Loucy (cell line): ENCODE measurements at regions not wholly inside any gene's neighbourhood (a gene's known extent, or its start where the extent isn't known, plus 50 kb on each side); places are given as distances from the start of the nearest gene placed in this dataset.

Experiments used
- EZH2phosphoT487 ChIP-seq: fragments of 200-600 bp; IDR thresholded peaks from 2 replicates; pipeline ENCODE4 v1.6.1; 2018; ENCODE audit warnings: antibody characterized with exemption, mild to moderate bottlenecking, moderate library complexity, borderline replicate concordance
- TF ChIP-seq, protein P1 (sequence below): fragments of 200-600 bp; sonication (generic); conservative IDR thresholded peaks from 2 replicates; pipeline ENCODE4 v1.5.1; 2014; ENCODE audit warnings: mild to moderate bottlenecking, antibody characterized with exemption, low read length

DNA sequence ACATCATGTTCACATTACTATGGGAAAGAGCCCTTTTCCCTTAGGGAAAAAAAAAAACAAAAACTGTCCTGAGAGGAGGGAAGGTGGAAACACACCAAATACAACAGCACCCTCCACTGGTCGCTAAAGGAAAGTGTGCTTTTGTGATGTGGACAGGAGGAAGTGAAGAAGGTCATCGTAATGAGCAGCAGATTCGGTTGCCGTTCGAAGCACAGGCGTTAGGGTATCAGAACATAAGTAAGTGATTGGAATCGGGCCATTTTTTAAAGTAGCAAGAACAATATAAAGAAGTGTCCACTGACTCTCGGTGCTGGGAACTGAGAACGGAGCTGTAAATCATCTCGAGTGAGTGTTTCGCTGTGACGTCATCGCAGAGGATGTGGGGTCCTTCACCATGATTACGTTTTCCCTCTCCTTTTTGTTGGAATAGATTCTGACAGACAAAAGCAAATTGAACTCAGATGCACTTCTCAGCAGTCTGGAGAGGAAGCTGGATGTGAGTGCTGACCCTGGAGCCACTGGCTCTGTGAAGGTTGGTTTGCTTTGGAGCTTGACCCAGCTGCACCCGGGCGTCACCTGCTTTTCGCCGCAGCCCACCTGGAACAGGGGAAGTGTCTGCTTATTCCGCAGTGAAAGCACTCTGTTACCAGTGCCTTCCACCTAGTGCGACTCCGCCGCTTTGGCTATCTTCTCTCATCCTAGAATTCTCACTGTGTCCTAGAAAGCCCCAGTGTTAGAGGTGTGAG lies 203.6 kb upstream of the GMDS start:
- TF ChIP-seq, protein P1, sequence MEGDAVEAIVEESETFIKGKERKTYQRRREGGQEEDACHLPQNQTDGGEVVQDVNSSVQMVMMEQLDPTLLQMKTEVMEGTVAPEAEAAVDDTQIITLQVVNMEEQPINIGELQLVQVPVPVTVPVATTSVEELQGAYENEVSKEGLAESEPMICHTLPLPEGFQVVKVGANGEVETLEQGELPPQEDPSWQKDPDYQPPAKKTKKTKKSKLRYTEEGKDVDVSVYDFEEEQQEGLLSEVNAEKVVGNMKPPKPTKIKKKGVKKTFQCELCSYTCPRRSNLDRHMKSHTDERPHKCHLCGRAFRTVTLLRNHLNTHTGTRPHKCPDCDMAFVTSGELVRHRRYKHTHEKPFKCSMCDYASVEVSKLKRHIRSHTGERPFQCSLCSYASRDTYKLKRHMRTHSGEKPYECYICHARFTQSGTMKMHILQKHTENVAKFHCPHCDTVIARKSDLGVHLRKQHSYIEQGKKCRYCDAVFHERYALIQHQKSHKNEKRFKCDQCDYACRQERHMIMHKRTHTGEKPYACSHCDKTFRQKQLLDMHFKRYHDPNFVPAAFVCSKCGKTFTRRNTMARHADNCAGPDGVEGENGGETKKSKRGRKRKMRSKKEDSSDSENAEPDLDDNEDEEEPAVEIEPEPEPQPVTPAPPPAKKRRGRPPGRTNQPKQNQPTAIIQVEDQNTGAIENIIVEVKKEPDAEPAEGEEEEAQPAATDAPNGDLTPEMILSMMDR = peak; percentile 95
- no peak for TF ChIP-seq EZH2phosphoT487
